A549 (cell line): ENCODE measurements at regions not wholly inside any gene's neighbourhood (a gene's known extent, or its start where the extent isn't known, plus 50 kb on each side); places are given as distances from the start of the nearest gene placed in this dataset.

Source experiments
- CTCF ChIP-seq: fragments of >200 bp; sonication (Bioruptor Twin); formaldehyde crosslinking; IDR thresholded peaks from 3 replicates; pipeline ENCODE4 v1.5.1; 2016
- GATA3 ChIP-seq: IDR thresholded peaks from 2 replicates; pipeline ENCODE4 v1.6.1; 2012; ENCODE audit warnings: borderline replicate concordance
- NR3C1 ChIP-seq: fragments of >200 bp; sonication (Bioruptor Twin); formaldehyde crosslinking; IDR thresholded peaks from 3 replicates; pipeline ENCODE4 v1.6.1; 2017
- PBX3 ChIP-seq: IDR thresholded peaks from 2 replicates; pipeline ENCODE4 v1.6.1; 2012
- RAD21 ChIP-seq, 2 experiments: fragments of >200 bp in 1 of 2; sonication (Bioruptor Twin) in 1 of 2; formaldehyde crosslinking in 1 of 2; IDR thresholded peaks in 1 of 2; conservative IDR thresholded peaks in 1 of 2; 2 replicates in 1 of 2; 3 replicates in 1 of 2; pipeline ENCODE4 v1.6.1; 2012 to 2018; ENCODE audit warnings: inconsistent platforms in 1 of 2
- SMC3 ChIP-seq: fragments of >200 bp; sonication (Bioruptor Twin); formaldehyde crosslinking; IDR thresholded peaks from 3 replicates; pipeline ENCODE4 v1.6.1; 2018; ENCODE audit warnings: inconsistent platforms

DNA sequence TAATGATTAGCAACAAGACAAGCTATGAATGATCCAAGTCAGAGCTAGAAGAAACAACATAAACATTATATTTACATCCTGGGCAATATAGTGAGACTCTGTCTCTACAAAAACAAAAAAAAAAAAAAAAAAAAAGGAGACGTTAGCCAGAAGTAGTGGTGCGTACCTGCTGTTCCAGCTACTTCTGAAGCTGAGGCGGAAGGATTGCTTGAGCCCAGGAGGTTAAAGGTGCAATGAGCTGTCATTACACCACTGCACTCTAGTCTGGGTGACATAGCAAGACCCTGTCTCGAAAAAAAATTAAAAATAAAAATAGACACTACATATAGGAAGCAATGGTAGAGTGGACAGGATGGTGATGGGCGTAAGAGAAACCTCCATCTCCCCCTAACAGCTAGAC is 144.6 kb upstream of the VCX3A start:
- TF ChIP-seq GATA3 (no peak), CTCF (no peak), PBX3 (no peak), RAD21 (conservative IDR thresholded peaks at IDR 0.05 in 1 of 2, IDR thresholded peaks at IDR 0.05 in 1 of 2) (no peak), SMC3 (no peak), NR3C1 (no peak)
